ENCODE measurements at regions not wholly inside any gene's neighbourhood (a gene's known extent, or its start where the extent isn't known, plus 50 kb on each side); places are given as distances from the start of the nearest gene placed in this dataset.
A peak's percentile ranks its signal among the peaks of the same experiment; 100 is the strongest.

DNA sequence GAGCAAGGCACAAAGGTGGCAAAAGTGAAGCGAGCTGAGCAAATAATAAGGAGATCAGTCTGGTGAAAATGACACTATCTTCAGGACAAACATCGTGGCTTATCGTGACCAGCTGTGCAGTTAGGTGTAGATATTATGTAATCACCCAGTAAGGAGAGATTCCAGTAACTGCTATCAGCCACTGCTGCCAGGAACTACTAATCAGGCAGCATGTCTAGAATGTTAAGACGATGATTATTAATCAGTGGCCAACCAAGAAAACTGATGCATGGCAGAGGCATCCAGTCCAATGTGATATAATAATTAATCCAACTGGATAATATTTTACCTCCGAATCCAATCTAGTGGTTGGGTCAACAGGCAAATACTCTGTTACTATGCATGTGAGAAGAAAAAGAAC lies 252.7 kb upstream of the ZPLD1 start:
- POLR2A ChIA-PET = interaction anchor here (0.7 to 2.5 kb wide), 5 partner anchors 18 to 355 kb away, joined by 3 to 12 read pairs (median 4); partner anchors contain the start of gene NFKBIZ

DNA sequence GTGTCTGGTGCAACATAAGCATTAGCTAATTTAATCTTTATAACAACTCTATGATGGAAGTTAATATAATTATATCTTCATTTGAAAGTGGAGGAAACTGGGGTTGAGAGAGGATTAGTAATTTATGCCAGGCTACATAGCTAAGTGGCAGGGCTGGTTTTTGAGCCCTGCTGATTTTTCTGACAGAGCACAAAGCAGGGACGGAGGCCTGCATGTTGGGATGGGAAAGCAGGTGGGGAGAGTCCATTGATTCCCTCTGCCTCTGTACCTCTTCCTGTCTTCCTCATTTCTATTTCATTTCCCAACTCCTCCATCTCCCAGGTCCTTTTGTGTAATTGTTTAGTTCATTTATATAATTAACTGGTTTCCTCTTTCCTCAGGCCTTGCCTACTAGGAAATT lies 251.6 kb upstream of the ZPLD1 start:
- DNase-seq (ENCODE audit: low read depth, low spot score) = no peak
- H3K4me3 ChIP-seq (ENCODE audit: low read depth, low read length) = no peak overlapping the region
- POLR2A ChIA-PET = interaction anchor here (2.5 kb wide), 1 partner anchor 331 kb away, joined by 6 read pairs; no protein-coding TSS in a partner anchor
- no peak for TF ChIP-seq CTCF (IDR thresholded peaks at IDR 0.05; ENCODE audit: insufficient read depth, low read length, missing control alignments)
- CTCF ChIA-PET = interaction anchor here (0.9 to 1.0 kb wide), 2 partner anchors 42 to 380 kb away, joined by 3 read pairs; no protein-coding TSS in a partner anchor

More for the DNA sequence above, 252.7 kb upstream of the ZPLD1 start:
- peak; percentile 56 for DNase-seq (ENCODE audit: low read depth, low spot score)
- TF ChIP-seq CTCF (IDR thresholded peaks at IDR 0.05; ENCODE audit: insufficient read depth, low read length, missing control alignments) = no peak
- CTCF ChIA-PET = interaction anchor here (0.9 to 3.4 kb wide), 4 partner anchors 43 to 379 kb away, joined by 3 to 14 read pairs (median 4); no protein-coding TSS in a partner anchor
- H3K4me3 ChIP-seq (ENCODE audit: low read depth, low read length) = no peak overlapping the region

GRCh38 chr3:102183623-102184022 lies 251.2 kb upstream of the ZPLD1 start:
- POLR2A ChIA-PET = interaction anchor here (2.5 kb wide), 1 partner anchor 332 kb away, joined by 6 read pairs; no protein-coding TSS in a partner anchor
- CTCF ChIA-PET = interaction anchor here (1.2 kb wide), 1 partner anchor 373 kb away, joined by 3 read pairs; no protein-coding TSS in a partner anchor
- TF ChIP-seq CTCF (IDR thresholded peaks at IDR 0.05; ENCODE audit: insufficient read depth, low read length, missing control alignments) = no peak
- H3K4me3 ChIP-seq (ENCODE audit: low read depth, low read length) = no peak overlapping the region
- DNase-seq (ENCODE audit: low read depth, low spot score) = no peak

- no peak overlapping the region for H3K4me3 ChIP-seq (ENCODE audit: low read depth, low read length)
- CTCF ChIA-PET = interaction anchor here (1.2 to 1.7 kb wide), 2 partner anchors 39 to 387 kb away, joined by 3 to 5 read pairs; no protein-coding TSS in a partner anchor
- DNase-seq (ENCODE audit: low read depth, low spot score) = no peak
- POLR2A ChIA-PET = interaction anchor here (1.4 kb wide), 2 partner anchors 9 to 11 kb away, joined by 4 read pairs; no protein-coding TSS in a partner anchor
- no peak for TF ChIP-seq CTCF (IDR thresholded peaks at IDR 0.05; ENCODE audit: insufficient read depth, low read length, missing control alignments)
Observed at GRCh38 chr3:102189541-102189940, 245.3 kb upstream of the ZPLD1 start.

DNA sequence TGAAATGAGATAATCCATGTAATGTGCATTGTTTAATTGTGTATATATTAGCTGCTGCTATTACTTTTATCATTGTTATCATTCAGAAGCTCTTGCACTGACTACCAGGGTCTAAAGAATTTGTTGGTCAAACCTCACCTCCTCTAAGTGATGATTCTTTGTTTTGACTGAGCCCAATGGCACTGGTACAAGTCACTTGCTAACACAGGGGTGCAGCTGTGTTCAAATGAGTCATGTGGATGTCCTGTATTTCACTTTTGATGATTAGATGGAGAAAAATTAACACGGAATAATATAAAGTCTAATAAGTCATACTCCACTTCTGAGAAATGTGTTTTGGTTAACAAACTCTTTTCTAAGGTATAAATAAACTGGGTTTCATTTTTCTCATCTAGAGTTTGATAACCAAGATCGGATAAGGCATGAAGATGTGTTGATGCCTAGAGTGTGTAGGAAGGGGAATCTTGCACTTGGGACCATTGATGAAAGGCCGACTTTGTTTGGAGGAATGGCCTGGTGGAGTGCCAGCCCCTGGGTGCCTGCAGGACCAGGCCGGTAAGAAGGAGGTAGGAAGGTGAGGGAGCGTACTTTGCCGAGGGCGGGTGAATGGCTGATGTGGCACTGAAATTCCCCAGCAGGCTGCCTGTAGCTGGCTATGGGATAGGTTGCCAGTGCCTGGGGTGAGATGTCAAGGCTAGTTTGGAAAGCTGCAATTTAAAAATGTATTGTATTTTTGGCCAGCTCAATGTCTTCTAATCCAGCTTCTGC lies 244.7 kb upstream of the ZPLD1 start:
- H3K4me3 ChIP-seq (ENCODE audit: low read depth, low read length) = no peak overlapping the region
- no peak for TF ChIP-seq CTCF (IDR thresholded peaks at IDR 0.05; ENCODE audit: insufficient read depth, low read length, missing control alignments)
- POLR2A ChIA-PET = interaction anchor here (1.4 kb wide), 2 partner anchors 10 kb away, joined by 4 read pairs; no protein-coding TSS in a partner anchor
- peak; percentile 23 for DNase-seq (ENCODE audit: low read depth, low spot score)
- CTCF ChIA-PET = interaction anchor here (1.2 to 1.7 kb wide), 2 partner anchors 39 to 387 kb away, joined by 3 to 5 read pairs; no protein-coding TSS in a partner anchor

DNA sequence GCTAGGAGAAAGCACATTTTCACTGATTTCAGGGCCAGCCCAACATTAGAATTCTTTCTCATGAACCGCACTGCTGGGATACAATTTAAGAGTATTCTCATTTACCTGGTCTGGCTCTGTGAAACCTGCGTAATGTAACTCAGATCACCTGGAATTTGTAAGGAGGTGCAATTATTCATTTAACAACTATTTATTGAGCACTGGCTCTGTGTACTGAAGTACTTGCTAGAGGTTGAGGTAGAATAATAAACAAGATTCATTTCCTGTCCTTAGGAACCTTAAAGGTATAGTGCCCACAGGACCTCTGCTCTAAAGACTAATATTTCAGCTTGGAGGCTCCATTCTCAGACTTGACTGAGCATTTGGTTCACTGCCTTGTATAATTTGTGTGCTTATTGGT lies 242.2 kb upstream of the ZPLD1 start:
- CTCF ChIA-PET = interaction anchor here (2.2 kb wide), 1 partner anchor 36 kb away, joined by 7 read pairs; no protein-coding TSS in a partner anchor
- no peak for DNase-seq (ENCODE audit: low read depth, low spot score)
- POLR2A ChIA-PET = interaction anchor here (0.7 kb wide), 1 partner anchor 329 kb away, joined by 3 read pairs; no protein-coding TSS in a partner anchor
- H3K4me3 ChIP-seq (ENCODE audit: low read depth, low read length) = no peak overlapping the region
- no peak for TF ChIP-seq CTCF (IDR thresholded peaks at IDR 0.05; ENCODE audit: insufficient read depth, low read length, missing control alignments)

Measured in AG04449 (cell line).